Peyer's patch (tissue), 4 donors: ENCODE measurements at regions not wholly inside any gene's neighbourhood (a gene's known extent, or its start where the extent isn't known, plus 50 kb on each side); places are given as distances from the start of the nearest gene placed in this dataset.

Experiments used
- CTCF ChIP-seq, 6 experiments: fragments of 450-650 bp in 4 of 6; fragments of 200-600 bp in 2 of 6; sonication (generic) in 1 of 6; IDR thresholded peaks; one replicate each; pipeline ENCODE4 v1.5.1; 2017 to 2019; ENCODE audit warnings: antibody characterized with exemption in 6 of 6, mild to moderate bottlenecking in 3 of 6, moderate library complexity in 1 of 6
- POLR2A ChIP-seq, 2 donors: fragments of 450-650 bp; IDR thresholded peaks; one replicate each; pipeline ENCODE4 v1.5.1; 2017; ENCODE audit warnings: antibody characterized with exemption in 2 of 2, mild to moderate bottlenecking in 2 of 2, moderate library complexity in 2 of 2

- no peak for TF ChIP-seq CTCF (IDR thresholded peaks at IDR 0.05)
- TF ChIP-seq POLR2A (IDR thresholded peaks at IDR 0.05) = no peak
Observed at GRCh38 chrX:39877905-39878304, 219.9 kb downstream of the BCOR start.
